ENCODE measurements at regions not wholly inside any gene's neighbourhood (a gene's known extent, or its start where the extent isn't known, plus 50 kb on each side); places are given as distances from the start of the nearest gene placed in this dataset.
"Not testable (repeated sequence)": the region's sequence is repeated elsewhere in the genome, so short reads cannot be mapped to it uniquely, and the experiment has no call there.

DNA sequence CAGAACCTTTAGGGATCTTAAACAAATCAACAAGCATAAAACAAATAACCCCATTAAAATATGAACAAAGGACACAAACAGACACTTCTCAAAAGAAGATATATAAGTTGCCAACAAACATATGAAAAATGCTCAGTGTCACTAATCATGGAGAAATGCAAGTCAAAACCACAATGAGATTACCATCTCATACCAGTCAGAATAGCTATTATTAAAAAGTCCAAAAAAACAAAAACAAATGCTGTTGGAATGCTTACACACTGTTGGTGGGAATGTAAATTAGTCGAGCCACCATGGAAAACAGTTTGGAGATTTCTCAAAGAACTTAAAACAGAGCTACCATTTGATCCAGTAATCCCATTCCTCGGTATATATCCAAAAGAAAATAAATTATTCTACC lies 423.6 kb downstream of the OTOL1 start:
- no peak for ATAC-seq

DNA sequence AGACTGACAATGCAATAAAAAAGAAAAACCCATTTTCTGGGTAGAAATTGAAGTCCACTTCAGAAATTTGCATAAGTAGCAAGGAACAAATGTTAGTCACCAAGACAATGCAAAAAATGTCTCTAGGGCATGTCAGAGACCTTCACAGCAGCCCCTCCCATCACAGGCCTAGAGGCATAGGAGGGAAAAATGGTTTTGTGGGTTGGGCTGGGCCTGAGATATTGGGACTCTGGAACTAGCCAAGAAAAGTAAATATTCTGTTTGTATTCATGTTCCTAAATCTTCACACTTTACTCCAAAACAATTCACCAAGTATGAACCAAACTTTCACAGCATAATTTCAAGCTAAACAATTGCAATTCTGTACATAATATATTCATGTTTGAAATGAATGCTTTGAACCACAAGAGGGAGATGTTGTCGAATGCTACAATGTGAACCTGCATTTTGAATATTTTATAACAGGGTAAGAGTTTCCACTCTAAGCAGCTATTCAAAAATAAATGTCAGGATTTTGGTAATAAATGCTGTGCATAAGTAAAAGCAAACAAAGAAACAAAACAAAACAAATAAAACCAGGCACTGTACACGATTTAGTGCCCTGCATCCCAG lies 429.2 kb downstream of the OTOL1 start:
- ATAC-seq: no peak

DNA sequence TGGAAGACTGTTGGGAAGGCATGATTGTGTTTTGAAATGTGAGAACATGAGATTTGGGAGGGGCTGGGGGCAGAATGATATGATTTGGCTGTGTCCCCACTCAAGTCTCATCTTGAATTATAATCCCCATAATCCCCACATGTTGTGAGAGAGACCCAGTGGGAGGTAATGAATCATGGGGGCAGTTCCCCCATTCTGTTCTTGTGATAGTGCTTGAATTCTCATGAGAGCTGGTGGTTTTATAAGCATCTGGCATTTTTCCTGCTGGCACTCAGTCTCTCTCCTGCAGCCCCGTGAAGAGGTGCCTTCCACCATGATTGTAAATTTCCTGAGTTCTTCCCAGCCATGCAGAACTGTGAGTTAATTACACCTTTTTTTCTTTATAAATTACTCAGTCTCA lies 430.5 kb downstream of the OTOL1 start:
- ATAC-seq: no peak

DNA sequence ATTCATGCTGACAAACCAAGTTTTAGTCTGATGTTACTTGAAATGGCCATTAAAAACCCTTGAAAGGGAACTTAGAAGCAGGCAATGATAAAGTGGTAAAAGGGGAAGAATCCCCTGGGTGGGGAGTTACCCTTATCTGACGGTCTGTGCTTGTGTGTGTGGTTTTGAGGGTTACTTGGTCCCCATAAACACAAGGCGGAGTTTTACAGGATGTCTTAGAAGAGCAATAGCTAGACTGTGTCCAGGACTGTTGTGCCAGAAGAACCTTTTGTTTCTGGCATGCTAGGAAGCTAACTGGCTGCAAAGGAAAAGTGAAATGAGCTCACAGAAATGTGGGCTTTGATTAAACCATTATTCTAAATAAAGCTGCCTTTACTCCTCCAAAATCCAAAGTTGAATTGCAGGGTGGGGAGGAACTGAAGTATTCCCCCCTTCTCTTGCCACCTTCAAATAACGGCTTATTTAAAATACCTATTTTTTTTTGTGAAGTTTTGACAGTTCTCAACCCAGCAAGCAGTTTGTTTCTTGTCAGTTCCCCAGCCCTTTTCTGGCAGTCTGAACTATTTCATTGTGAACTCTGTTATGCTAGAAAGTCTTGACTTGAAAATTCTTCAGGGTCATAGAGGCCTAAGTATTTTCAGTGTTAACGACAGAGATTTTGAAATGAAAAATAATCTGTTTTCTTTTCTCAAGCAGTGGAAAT lies 443.5 kb downstream of the OTOL1 start:
- no peak for ATAC-seq

DNA sequence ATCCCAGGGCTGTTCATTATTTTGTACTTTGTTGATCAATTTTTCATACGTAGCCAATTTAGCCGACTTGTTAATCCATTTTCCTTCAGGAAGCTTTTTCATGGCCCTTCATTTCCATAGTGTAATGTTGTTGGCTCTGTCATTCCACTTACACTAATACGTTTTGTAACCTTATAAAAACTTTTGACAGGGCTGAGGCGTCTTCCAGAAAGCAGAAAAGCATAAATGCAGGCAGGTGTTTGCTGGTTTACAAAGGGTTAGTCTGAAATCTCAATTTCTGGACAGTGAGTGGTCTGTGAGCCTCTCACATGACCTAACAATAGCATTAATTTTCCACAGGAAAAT lies 444.0 kb downstream of the OTOL1 start:
- ATAC-seq: no peak

DNA sequence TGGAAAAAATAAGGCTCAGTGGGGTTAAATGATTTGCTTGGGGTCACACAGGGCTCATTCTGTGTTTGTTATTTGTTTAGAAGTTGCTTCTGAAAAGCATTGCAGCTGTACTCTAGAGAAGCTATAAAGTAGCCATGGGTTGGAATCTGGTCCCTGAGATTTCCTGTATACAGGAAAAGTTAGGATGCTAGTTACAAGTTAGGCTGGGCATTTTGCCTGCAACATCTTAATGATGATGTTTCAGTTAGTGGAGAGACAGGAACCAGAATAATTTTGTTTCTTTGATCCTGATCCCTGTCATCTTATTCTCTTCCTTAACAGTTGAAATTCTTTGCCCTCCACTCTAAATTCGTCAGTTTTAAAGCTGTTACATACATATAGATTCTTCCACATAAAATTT lies 445.3 kb downstream of the OTOL1 start:
- ATAC-seq: no peak

DNA sequence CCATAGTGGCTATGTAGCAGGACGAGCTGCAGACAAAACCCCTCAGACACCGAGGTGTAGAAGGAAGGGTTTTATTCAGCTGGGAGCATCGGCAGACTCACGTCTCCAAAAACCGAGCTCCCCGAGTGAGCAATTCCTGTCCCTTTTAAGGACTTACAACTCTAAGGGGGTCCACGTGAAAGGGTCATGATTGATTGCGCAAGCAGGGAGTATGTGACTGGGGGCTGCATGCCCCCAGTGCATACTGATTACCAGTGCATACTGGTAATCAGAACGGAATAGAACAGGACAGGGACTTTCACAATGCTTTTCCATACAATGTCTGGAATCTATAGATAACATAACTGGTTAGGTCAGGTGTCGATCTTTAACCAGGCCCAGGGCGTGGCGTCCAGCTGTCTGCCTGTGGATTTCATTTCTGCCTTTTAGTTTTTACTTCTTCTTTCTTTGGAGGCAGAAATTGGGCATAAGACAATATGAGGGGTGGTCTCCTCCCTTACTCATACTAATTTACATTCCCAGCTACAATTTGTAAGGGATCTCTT lies 447.3 kb downstream of the OTOL1 start:
- not testable (repeated sequence) for ATAC-seq

DNA sequence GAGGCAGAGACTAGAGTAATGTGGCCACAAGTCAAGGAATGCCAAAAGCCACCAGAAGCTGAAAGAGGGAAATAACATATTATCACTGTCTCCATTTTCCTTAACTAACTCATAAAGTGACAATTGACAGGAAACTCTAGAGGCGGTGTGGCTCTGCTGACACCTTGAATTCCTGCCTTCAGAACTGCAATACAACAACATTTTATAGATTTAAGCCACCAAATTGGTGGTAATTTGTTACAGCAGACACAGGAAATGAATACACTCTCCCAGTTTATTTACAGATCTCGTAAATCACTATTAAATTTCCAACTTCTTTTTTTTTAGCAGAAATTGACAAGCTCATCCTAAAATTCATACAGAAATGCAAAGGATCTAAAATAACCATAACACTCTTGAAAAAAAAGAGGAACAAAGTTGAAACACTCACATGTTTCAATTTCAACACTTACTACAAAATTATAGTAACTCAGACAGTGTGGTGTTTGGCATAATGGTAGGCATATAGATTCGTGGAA lies 449.9 kb downstream of the OTOL1 start:
- ATAC-seq: no peak

DNA sequence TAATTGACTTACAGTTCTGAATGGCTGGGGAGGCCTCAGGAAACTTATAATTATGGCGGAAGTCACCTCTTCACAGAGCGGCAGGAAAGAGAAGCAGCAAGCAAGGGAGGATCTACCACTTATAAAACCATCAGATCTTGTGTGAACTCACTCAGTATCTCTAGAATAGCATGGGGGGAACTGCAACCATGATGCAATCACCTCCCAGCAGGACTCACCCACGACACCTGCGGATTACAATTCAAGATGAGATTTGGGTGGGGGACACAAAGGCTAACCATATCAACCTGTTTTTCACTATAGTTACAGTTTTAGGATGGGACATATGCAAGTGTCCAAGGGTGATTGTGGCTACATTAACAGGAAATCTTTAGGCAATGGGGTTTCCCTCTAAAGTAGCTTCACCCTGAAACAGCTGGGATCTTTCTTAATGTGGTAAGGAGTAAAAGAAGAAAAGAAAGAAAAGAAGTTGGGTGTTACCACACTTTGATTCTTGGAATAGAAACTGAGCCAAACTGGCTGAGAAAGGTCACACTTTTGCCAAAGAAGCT lies 453.8 kb downstream of the OTOL1 start:
- no peak for ATAC-seq

DNA sequence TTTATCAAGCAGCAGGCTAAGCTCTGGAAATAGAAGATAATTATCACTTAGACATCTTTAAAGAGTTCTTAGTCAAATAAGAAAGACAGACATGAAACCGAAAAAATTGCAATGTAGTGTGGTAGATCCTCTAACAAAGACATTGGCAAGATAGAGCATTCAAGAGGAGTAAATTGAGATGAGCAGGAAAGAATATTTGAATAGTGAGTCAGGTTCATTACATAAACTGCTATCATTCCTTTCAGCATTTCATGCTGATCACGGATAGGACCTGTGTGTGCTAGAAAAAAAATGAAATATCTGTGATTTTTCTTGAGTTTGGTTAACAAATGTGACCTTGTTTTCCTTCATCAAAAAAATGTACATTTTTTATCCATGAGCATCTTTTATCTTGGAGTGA lies 460.9 kb downstream of the OTOL1 start:
- ATAC-seq: no peak

DNA sequence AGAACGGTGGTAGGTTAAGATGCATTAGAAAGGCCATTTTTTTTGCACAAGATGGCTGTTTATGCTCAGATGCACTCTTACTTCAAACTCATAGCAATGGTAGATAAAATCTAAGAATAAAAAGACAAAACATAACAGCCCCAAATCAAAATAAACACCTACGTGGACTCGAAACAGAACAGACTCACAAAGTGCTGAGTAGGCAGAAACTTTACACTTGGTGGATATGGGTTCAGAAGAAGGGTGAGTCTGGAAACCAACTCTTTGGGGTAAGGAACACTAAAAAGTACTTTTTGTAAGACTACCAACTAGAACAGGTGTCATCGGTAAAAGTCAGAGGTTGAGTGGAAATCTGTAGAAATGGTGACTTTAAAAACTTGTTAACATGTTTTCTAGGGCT lies 468.2 kb downstream of the OTOL1 start:
- no peak for ATAC-seq

DNA sequence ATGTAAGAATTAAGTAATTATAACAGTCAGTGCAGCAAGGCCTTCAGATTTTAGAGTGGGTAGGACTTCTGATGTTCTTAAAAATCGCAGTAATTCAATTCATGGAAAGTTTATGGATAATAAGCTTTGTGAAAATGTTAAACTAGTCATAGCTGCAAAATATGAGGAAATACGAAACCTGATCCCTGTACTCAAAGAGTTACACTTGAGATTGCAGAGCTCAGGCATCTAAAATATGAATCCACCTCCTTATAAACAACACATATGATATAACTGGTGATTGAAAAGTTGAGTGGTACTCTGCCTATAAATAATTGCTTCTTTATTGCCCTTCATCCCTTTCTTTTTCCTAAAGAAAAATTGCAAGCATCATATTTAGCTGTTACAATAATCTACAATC lies 473.3 kb downstream of the OTOL1 start:
- ATAC-seq: no peak

DNA sequence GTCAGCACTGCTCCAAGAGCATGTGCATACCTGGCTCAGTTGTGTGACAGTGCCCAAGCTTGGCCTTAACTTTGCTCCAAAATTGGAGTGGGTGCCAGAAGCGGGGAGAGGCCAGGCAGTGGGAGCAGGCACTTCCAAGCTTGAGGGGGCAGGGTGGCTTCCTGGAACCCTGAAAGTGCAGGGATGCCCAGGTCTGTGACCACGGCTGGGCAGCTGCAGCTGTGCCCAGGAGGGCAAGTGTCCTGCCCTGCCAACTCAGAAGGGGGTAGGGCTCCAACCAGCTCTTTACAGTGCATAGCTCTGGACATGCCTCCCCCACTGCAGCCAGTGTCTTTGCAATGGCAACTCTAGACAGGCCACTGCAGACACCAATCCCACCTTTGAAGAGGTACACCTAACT lies 478.6 kb downstream of the OTOL1 start:
- ATAC-seq: no peak

DNA sequence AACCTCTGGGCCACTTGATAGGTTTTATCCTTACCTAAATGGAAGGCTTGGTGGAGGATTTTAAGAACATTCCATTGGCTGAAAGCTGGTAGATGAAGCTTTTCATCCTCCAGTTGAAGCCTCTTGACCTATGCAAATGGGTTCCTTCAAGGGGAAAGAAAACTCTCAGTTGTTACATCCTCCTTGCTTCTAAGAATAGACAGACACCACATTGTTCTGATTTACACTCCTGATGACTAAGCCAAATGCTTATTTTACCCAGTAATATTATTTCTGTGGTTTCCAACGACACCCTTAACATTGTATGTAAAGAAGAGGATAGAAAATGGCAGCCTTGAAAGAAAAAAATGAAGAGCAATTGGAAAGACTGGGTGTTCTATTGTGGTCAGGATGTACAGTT lies 480.5 kb downstream of the OTOL1 start:
- no peak for ATAC-seq

DNA sequence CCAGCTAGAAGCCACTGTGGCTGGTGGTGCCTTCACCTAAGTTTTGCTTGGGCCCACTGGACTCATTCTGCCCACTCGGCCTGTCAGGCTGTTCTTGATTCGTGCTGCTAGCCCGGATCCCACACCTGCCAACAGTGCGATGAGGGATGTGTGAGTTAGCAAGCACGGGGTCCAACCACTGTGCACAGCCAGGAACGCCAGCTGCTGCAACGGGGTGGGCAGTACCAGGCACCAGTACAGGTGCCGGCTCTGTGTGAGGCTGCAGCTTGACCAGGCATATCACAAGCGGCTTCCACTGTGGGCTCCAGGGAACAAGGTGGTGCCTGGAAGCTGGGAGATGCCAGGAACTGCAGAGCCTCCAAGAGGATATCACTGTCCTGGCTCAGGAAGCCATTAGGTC lies 481.2 kb downstream of the OTOL1 start:
- ATAC-seq: no peak

DNA sequence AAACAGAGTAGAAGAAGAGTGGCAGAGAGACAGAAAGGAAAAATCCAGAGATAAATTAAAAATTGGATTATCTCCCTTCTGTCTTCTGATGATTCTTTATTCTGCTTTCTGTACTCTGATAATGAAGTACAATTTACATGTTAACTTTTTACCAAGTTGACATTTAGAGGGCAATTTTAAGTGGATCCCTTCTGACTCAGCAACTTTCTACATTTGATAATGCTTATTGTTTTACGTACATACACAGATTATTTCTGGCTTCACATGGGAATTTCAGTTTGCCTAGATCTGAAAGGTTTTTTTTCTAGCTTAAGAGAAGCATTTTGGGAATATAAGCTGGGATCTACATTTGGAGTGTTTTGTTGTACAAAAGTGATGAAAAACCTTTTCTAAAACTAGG lies 491.3 kb downstream of the OTOL1 start:
- ATAC-seq: no peak

DNA sequence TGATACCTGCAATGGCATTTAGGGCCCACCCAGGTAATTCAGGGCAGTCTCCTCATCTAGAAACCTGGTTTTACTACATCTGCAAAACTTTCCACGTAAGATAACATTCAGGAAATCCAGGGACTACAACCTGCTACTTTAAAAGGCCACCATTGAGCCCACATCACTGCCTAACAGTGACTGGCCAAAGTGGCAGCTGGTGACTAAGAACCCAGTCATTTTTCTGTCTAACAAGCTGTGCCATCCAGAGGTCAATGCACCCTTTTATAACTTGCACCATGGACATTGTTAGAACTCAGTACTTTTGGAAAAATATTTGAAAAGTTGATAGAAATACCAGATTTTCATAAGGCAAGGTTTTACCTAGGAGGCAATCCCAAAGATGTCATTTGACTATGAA lies 492.4 kb downstream of the OTOL1 start:
- ATAC-seq: no peak

DNA sequence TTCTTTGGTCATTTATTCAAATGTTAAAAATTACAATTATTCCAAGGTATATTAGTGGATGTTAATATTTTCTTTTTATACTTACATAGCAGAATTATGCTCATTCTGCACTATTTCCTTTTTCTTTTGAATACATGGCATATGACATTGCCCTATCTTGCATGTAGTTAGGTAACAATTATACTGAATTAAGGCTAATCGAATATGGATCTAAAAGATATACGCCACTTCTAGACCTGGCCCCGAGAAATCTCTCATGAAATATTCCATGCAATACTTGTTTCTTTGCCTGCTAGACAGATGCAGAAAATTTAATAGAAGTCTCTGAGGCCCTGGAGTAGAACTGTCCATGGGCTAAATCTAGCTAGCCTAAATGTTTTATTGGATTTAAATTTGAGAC lies 493.4 kb downstream of the OTOL1 start:
- ATAC-seq: no peak

DNA sequence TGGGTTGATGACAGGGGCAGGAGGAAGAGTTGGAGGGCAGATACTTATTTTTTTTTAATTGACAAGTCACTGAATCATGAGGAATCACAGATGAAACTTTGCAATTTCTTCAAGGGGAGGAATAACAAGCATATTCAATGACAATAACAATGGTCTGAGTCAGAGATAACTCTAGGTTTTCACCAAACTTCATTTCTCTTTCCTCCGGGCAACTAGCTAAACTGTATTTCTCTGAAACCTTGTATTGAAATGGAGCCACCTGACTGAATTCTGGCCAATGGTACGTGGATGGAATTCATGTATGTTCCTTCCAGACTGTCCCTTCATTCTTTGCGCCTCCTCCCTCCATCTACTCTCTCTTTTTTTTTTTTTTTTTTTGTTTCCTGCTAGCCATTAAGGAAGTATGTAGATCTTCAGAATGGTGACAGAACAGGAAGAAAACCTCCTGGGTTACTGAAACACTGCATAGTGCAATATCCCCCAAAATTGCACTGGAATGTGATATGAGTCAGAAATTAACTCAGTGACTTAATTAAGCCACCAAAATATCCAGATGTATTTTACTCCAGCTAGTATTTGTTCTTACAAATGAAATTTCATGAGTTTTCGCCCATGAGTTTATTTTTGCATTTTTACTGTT lies 495.4 kb downstream of the OTOL1 start:
- no peak for ATAC-seq

DNA sequence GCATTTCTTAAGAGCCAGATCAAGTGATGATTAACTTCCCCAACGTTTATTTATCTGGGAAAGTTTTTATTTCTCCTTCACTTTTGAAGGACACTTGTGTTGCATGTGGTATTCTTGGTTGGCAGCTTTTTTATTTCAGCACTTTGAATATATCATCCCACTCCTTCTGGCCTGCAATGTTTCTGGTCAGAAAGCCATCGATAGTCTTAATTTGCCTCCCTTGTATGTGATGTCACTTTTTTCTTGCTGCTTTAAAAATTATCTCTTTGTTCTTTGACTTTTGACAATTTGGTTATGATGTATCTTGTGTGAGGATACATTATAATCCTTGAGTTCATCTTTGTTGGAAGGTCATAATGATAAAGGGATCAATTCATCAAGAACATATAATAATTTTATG lies 503.2 kb downstream of the OTOL1 start:
- no peak for ATAC-seq

DNA sequence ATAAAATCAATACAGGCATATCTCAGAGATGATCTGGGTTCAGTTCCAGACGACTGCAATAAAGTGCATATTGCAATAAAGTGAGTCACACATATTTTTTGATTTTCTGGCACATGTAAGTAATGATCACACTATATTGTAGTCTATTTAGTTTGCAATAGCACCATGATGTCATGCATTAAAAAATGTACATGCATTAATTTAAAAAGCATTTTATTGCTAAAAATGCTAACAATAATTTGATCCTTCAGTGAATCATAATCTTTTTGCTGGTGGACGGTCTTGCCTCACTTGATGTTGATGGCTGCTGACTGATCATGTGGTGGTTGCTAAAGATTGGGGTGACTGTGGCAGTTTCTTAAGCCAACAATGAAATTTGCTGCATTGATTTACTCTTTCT lies 511.1 kb downstream of the OTOL1 start:
- ATAC-seq: no peak

DNA sequence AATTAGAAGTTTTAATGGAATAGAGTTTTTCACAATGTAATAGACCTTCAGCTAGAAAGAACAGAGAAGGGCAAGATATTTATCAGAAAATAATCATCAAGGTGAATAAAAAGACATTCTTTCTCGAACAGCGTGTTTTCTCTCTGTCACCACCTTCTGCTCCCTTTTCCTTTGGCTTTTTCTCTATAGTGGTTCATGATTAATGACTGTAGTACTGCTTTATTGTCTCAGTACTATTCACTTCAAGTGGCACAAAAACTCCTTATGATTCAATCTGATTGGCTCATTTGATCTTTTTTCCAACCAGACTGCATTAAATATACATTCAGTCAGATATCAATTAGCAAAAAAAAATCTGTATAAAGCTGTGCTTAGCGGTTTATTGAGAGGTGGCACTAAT lies 516.0 kb downstream of the OTOL1 start:
- no peak for ATAC-seq

DNA sequence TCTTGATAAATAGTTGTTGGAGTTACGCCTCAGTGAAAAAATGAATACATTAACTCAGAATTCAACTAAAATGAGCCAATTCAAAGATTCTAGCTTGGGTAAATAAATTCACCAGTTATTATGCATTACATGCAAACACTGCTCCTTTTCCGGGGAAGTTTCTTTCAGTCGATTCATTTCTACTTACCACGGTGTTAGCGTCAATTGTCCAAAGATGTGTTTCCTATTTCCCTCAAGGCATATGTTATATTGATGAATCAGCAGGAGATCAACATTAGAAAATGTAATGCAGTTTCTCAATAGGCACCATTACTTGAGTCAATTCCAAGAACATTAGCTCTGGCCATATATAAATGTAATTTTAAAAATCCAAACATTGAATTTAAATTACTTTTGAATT lies 517.7 kb downstream of the OTOL1 start:
- no peak for ATAC-seq

DNA sequence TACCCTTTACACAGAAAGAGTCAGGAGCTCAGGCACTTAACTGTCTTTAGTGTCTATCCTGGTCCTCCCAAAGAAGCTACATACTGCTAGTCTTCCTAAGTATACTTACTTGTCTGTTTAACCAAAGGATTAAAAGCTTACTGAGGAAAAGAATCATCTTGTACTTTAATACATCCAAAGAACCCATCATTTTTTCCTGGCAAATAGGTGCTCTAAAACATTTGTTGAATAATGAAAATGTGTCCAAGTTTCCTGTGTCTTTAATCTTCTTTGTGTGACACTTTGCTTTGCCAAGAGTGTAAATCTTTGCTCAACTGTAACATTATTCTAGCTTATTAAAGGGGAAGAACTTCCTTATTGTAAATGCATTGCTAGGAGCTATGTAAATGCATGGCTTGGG lies 519.2 kb downstream of the OTOL1 start:
- no peak for ATAC-seq
